Right atrium auricular region (tissue), 2 donors: ENCODE measurements at regions not wholly inside any gene's neighbourhood (a gene's known extent, or its start where the extent isn't known, plus 50 kb on each side); places are given as distances from the start of the nearest gene placed in this dataset.

ENCODE experiments used
- DNase-seq: peaks from one replicate; pipeline ENCODE4 v3.0.0-alpha.2; 2019; ENCODE audit warnings: low spot score
- H3K27ac ChIP-seq, 2 donors: fragments of 200-600 bp; sonication (generic); 1 replicate in 1 of 2; 2 replicates in 1 of 2; pipeline ENCODE4 v1.5.1; 2016 to 2019
- H3K27me3 ChIP-seq, 2 donors: fragments of 200-600 bp; sonication (generic); one replicate each; pipeline versions ENCODE4 v1.5.1 to v1.6.0; 2017 to 2019
- H3K36me3 ChIP-seq: fragments of 200-600 bp; sonication (generic); one replicate; pipeline ENCODE4 v1.5.1; 2016
- H3K4me1 ChIP-seq, 2 donors: fragments of 200-600 bp; sonication (generic); one replicate each; pipeline versions ENCODE4 v1.5.1 to v1.6.0; 2017 to 2019
- H3K4me3 ChIP-seq, 2 donors: fragments of 200-600 bp; sonication (generic); 1 replicate in 1 of 2; 2 replicates in 1 of 2; pipeline ENCODE4 v1.5.1; 2017 to 2019; ENCODE audit warnings: mild to moderate bottlenecking in 1 of 2, moderate library complexity in 1 of 2
- H3K9me3 ChIP-seq, 2 donors: fragments of 200-600 bp; sonication (generic); one replicate each; pipeline ENCODE4 v1.5.1; 2019
- CTCF ChIP-seq, 2 donors: fragments of 200-600 bp; sonication (generic); IDR thresholded peaks; one replicate each; pipeline ENCODE4 v1.5.1; 2019; ENCODE audit warnings: antibody characterized with exemption in 2 of 2

GRCh38 chr3:148329481-148330235 is 368.0 kb upstream of the AGTR1 start:
- no peak for DNase-seq
- H3K4me1 ChIP-seq, result no peaks in the 10 kb centered on the region
- no peaks in the 10 kb centered on the region for H3K27me3 ChIP-seq
- no peak overlapping the region for H3K4me3 ChIP-seq
- no peaks in the 10 kb centered on the region for H3K9me3 ChIP-seq
- no peaks in the 10 kb centered on the region for H3K36me3 ChIP-seq
- no peak for TF ChIP-seq CTCF (IDR thresholded peaks at IDR 0.05)
- H3K27ac ChIP-seq, result no peak overlapping the region

- Histone ChIP-seq H3K27me3 (no peaks in the 10 kb centered on the region), H3K27ac (no peak overlapping the region), H3K4me3 (no peak overlapping the region), H3K4me1 (no peaks in the 10 kb centered on the region), H3K36me3 (no peaks in the 10 kb centered on the region), H3K9me3 (no peaks in the 10 kb centered on the region)
- no peak for TF ChIP-seq CTCF (IDR thresholded peaks at IDR 0.05)
- no peak for DNase-seq
These were observed 367.2 kb upstream of the AGTR1 start for GRCh38 chr3:148330542-148330941.

GRCh38 chr3:148331081-148331846 is 366.4 kb upstream of the AGTR1 start:
- DNase-seq, result no peak
- H3K9me3 ChIP-seq, result no peaks in the 10 kb centered on the region
- no peaks in the 10 kb centered on the region for H3K36me3 ChIP-seq
- TF ChIP-seq CTCF (IDR thresholded peaks at IDR 0.05), result no peak
- H3K27ac ChIP-seq, result no peak overlapping the region
- H3K4me1 ChIP-seq, result no peaks in the 10 kb centered on the region
- H3K4me3 ChIP-seq, result no peak overlapping the region
- H3K27me3 ChIP-seq, result no peaks in the 10 kb centered on the region

GRCh38 chr3:148332509-148332908 is 365.2 kb upstream of the AGTR1 start:
- H3K9me3 ChIP-seq, result no peaks in the 10 kb centered on the region
- no peak for TF ChIP-seq CTCF (IDR thresholded peaks at IDR 0.05)
- no peak overlapping the region for H3K4me3 ChIP-seq
- DNase-seq, result no peak
- H3K36me3 ChIP-seq, result no peaks in the 10 kb centered on the region
- no peak overlapping the region for H3K27ac ChIP-seq
- H3K4me1 ChIP-seq, result no peaks in the 10 kb centered on the region
- H3K27me3 ChIP-seq, result no peaks in the 10 kb centered on the region

GRCh38 chr3:148333091-148333490 is 364.6 kb upstream of the AGTR1 start:
- Histone ChIP-seq H3K27me3 (no peaks in the 10 kb centered on the region), H3K4me1 (no peaks in the 10 kb centered on the region), H3K27ac (no peak overlapping the region), H3K9me3 (no peaks in the 10 kb centered on the region), H3K4me3 (no peak overlapping the region), H3K36me3 (no peaks in the 10 kb centered on the region)
- no peak for DNase-seq
- TF ChIP-seq CTCF (IDR thresholded peaks at IDR 0.05), result no peak
